ENCODE measurements at regions not wholly inside any gene's neighbourhood (a gene's known extent, or its start where the extent isn't known, plus 50 kb on each side); places are given as distances from the start of the nearest gene placed in this dataset.

DNA sequence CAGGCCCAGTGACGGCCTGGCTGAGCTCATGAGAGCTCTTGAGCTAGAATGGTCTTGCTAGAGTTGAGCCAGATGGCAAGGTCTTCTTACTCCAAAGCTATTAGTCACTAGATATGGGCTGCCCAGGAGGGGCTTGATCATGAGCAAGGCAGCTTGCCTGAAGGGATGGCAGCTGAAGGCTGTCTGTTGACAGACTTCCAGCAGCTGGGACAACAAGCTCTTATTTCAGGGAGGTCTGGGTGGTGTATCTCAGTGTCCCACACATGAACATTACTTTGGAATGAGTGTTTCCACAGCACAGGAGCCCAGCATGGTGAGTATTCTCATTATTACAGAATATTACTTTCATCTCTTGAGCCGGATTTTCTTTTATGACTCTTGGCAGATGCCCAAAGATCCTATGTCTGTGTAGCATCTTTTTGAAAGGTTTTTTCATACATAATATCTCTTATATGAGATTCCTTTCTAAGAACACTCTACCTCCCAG is 414.1 kb downstream of the ARHGEF28 start:
- Mint-ChIP-seq H3K27me3 (peaks cover 4% of the 10 kb centered on the region), H3K36me3 (no peaks in the 10 kb centered on the region), H3K4me3 (no peak overlapping the region), H3K9me3 (ENCODE audit: low read depth) (no peaks in the 10 kb centered on the region), H3K4me1 (peaks cover 3% of the 10 kb centered on the region), H3K27ac (no peak overlapping the region)
- CTCF ChIA-PET: no interaction called here
- ATAC-seq (no peak), DNase-seq (no peak)

DNA sequence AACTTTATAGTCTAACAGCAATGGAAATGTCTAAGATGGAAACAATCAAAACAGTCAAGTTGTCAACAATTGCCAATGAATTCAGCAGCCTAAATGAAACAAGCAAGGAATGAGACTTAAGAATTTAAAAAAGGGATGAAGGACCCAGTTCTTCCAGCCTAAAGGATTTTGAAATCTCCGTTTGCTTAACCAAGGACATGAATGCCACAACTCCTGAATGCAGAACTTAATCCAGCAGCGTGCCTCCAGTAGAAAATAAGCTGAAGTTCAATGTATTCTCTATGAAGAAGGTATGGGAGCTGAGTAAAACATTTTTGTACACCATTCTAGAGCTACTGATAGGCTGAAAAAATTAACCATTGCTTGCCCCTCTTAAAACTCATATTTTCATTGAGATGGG is 411.3 kb downstream of the ARHGEF28 start:
- DNase-seq (no peak), ATAC-seq (no peak)
- Mint-ChIP-seq H3K27ac (no peak overlapping the region), H3K36me3 (no peaks in the 10 kb centered on the region), H3K4me3 (no peak overlapping the region), H3K27me3 (peaks cover 10% of the 10 kb centered on the region), H3K4me1 (peaks cover 3% of the 10 kb centered on the region), H3K9me3 (ENCODE audit: low read depth) (no peaks in the 10 kb centered on the region)
- CTCF ChIA-PET: no interaction called here

DNA sequence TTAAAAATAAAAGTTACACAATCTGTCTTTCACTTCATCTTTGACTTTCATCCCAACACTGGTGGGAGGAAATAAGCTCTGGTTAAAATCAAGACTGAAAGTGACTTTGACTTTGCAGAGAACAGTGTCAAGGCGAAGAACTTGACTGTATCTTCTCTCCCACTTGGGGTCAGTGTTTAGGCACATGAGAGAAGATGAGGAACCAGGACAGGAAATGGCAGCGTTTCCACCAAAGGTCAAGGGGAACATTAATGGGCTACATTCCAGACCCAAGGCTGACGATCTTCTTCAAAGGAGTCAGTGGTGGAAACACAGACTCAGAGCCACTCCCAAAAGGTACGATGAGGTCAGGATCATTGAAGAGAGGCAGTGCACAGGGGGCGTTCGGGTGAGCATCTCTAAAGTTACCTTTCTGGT is 409.5 kb downstream of the ARHGEF28 start:
- Mint-ChIP-seq H3K27me3 (peaks cover 8% of the 10 kb centered on the region), H3K36me3 (no peaks in the 10 kb centered on the region), H3K27ac (no peak overlapping the region), H3K9me3 (ENCODE audit: low read depth) (no peaks in the 10 kb centered on the region), H3K4me3 (no peak overlapping the region), H3K4me1 (peaks cover 3% of the 10 kb centered on the region)
- ATAC-seq (no peak), DNase-seq (no peak)
- CTCF ChIA-PET: interaction anchor here (1.0 kb wide), 1 partner anchor 16 kb away, joined by 3 read pairs; no protein-coding TSS in a partner anchor

DNA sequence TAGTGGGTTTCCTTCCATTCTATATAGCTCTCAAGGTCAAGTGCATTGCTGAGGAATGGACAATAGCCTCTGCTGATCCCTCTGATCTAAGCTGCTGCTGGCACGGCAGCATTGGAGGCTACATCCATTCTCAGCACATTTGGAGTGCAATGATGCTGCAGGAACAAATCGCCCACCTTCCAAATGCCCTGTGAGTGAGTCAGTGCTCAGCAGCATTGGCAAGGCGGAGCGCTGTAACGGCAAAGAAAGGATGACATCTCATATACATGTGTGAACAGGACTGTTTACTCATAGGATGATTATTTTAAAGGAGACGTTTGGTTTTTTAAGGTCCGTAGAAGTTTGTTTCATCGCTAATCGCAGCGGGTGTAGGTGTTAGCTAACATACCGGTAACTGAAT is 408.7 kb downstream of the ARHGEF28 start:
- Mint-ChIP-seq H3K4me1 (peaks cover 3% of the 10 kb centered on the region), H3K9me3 (ENCODE audit: low read depth) (no peaks in the 10 kb centered on the region), H3K4me3 (no peak overlapping the region), H3K27me3 (peaks cover 14% of the 10 kb centered on the region), H3K36me3 (no peaks in the 10 kb centered on the region), H3K27ac (no peak overlapping the region)
- ATAC-seq (no peak), DNase-seq (no peak)
- CTCF ChIA-PET: interaction anchor here (1.0 kb wide), 1 partner anchor 17 kb away, joined by 3 read pairs; no protein-coding TSS in a partner anchor

DNA sequence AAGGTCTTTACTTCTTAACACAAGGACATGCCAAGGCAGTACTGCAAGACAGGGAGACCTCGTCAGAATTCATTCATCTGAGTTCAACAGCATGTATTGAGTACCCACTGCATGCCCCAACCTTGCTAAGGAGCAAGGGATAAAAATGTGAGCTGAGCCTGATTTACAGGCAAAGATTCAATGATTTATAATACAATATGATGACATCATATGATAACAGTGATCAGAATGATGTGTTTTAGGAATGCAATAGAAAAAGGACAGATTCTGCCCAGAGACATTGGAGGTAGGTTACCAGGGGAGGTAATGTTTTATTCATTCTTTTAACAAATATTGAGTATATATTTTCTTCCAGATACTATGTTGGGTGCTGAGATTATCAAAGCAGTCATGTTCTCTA is 406.6 kb downstream of the ARHGEF28 start:
- no peak for DNase-seq
- Mint-ChIP-seq H3K4me3 (no peak overlapping the region), H3K4me1 (peaks cover 3% of the 10 kb centered on the region), H3K27me3 (peaks cover 16% of the 10 kb centered on the region), H3K27ac (no peak overlapping the region), H3K9me3 (ENCODE audit: low read depth) (no peaks in the 10 kb centered on the region), H3K36me3 (no peaks in the 10 kb centered on the region)
- ATAC-seq: no peak
- CTCF ChIA-PET: no interaction called here

DNA sequence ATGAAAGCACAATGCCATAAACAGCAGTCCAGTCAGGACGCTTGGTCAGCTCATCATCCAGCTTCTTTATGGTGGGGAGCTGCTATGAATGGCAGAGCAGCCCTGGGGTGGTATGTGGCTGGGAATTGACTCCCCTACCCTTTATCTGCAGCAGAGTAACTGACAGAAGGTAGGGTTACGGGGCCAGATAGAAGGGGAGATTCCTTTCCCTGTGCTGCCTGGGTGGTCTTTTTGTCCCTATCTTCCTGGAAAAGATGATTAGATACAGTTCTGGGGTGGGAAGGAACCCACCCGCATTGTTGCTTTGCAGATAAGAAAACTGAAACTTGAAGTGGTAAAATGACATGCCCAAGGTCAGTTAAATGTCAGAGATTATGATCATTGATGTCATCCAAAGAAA is 405.5 kb downstream of the ARHGEF28 start:
- H3K4me1 Mint-ChIP-seq: peaks cover 3% of the 10 kb centered on the region
- H3K27me3 Mint-ChIP-seq: peaks cover 16% of the 10 kb centered on the region
- H3K4me3 Mint-ChIP-seq: no peak overlapping the region

DNA sequence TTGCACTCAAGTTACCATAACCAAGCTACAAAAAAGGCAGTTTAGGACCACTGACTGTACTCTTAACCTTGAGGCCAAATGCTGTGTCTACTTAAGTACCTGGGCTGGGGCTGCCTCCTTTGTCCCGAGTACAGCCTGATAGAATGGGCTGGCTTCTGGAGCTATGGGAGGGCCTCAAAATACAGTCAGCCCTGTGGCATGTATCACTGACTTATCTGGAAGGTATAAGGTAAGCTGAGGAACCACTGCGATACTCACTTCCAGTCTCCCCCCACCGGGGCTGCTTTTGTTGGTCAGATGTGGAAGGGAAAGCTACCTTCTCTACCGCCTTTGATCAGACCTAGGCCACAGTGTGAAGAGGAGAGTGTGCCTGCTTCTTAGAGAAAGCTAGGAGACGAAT is 404.8 kb downstream of the ARHGEF28 start:
- H3K27me3 Mint-ChIP-seq: peaks cover 16% of the 10 kb centered on the region
- no peak overlapping the region for H3K27ac Mint-ChIP-seq
- peaks cover 3% of the 10 kb centered on the region for H3K4me1 Mint-ChIP-seq
- no peaks in the 10 kb centered on the region for H3K9me3 Mint-ChIP-seq (ENCODE audit: low read depth)
- CTCF ChIA-PET: no interaction called here
- DNase-seq: no peak
- no peaks in the 10 kb centered on the region for H3K36me3 Mint-ChIP-seq
- no peak for ATAC-seq
- H3K4me3 Mint-ChIP-seq: no peak overlapping the region

More for the DNA sequence above, 405.5 kb downstream of the ARHGEF28 start:
- Mint-ChIP-seq H3K36me3 (no peaks in the 10 kb centered on the region), H3K9me3 (ENCODE audit: low read depth) (no peaks in the 10 kb centered on the region), H3K27ac (no peak overlapping the region)
- CTCF ChIA-PET: no interaction called here
- DNase-seq (no peak), ATAC-seq (no peak)

DNA sequence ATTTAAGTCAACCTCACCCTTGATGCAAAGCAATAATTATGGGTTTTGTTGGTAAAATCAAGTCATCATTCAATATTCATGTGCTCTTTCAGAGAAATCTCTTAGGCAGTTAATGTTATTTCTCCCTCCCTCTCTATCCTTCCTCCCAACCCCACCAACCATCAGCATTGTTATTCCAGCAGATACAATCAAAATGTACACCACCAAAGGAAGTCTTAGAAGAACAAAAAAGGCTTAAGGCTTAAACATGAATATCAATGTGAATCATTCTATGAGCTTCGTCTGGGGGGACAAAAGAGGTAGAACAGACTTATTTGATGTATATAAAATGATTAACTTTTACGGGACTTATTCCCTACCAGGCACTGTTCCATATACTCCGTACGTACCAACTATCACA is 404.4 kb downstream of the ARHGEF28 start:
- no peaks in the 10 kb centered on the region for H3K36me3 Mint-ChIP-seq
- DNase-seq: no peak
- H3K9me3 Mint-ChIP-seq (ENCODE audit: low read depth): no peaks in the 10 kb centered on the region
- no peak overlapping the region for H3K27ac Mint-ChIP-seq
- no peaks in the 10 kb centered on the region for H3K4me1 Mint-ChIP-seq
- ATAC-seq: no peak
- H3K4me3 Mint-ChIP-seq: no peak overlapping the region
- CTCF ChIA-PET: no interaction called here
- H3K27me3 Mint-ChIP-seq: peaks cover 16% of the 10 kb centered on the region

DNA sequence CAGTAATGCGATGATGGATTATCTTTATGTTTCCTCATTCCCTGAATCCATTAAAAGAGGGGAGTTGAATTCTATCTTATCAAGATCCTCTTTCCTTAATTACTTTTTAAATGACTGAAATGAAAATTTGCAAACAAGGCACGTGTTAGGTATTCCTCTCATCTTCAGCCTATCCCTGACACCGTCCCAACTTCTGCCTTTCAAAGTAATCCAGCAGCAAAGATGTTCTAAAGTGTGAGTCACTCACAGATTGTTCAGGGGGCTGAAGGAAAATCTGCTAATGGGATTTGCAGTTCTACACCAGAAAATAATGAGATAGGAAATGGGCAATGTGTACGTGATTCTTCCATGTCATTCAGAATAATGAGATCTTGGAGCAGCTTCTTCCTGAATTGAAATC is 403.0 kb downstream of the ARHGEF28 start:
- ATAC-seq (no peak), DNase-seq (no peak)
- CTCF ChIA-PET: no interaction called here
- Mint-ChIP-seq H3K27ac (no peak overlapping the region), H3K4me3 (no peak overlapping the region), H3K27me3 (peaks cover 16% of the 10 kb centered on the region), H3K9me3 (ENCODE audit: low read depth) (no peaks in the 10 kb centered on the region), H3K36me3 (no peaks in the 10 kb centered on the region), H3K4me1 (no peaks in the 10 kb centered on the region)

DNA sequence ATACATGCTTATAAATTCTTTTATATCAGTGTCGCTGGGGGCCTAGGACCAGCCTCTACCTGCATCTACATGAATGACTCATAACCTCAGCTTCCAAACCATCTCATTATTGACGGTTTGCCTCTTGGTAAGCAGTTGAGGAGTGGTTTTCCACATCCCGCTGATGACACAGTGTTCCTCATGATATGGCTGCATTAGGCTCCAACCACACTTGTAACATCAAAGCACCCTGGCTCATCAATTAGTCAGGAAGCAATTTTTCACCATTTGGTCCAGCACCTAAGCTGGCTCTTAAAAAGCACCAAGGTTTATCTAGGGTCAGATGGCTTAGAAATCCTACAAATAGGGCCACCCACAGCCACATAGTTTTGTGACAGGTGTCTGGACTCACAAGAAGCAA is 402.4 kb downstream of the ARHGEF28 start:
- no peaks in the 10 kb centered on the region for H3K9me3 Mint-ChIP-seq (ENCODE audit: low read depth)
- peaks cover 20% of the 10 kb centered on the region for H3K27me3 Mint-ChIP-seq
- CTCF ChIA-PET: no interaction called here
- H3K36me3 Mint-ChIP-seq: no peaks in the 10 kb centered on the region
- H3K27ac Mint-ChIP-seq: no peak overlapping the region
- no peaks in the 10 kb centered on the region for H3K4me1 Mint-ChIP-seq
- DNase-seq (no peak), ATAC-seq (no peak)
- no peak overlapping the region for H3K4me3 Mint-ChIP-seq

DNA sequence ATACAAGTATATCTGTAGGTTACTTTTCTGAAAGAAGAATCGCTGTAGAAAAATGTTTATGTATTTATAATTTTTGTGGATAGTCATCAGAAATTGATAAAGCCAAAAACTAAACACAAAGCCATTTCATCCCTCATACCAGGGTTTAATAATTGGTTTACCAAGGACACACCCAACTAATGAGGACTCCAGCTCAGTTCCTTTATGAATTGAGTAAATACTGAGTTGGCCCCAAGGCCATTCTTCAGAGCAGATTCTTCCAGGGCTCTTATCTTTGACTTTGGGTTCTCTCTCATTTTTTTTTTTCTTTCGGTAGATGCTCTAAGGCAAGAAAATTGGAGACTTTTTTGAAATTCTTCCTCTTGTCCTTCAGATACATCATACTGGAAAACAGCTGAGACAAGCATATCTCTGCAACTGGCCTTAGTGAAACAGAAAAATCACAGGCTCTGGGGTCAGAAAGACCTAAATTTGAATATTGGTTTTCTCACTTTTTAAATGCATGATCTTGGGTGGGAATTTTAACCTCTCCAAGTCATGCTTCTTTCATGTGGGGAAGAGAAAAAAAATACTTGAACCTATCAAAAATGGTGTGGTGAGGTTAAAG is 401.8 kb downstream of the ARHGEF28 start:
- DNase-seq: no peak
- ATAC-seq: no peak
- Mint-ChIP-seq H3K36me3 (no peaks in the 10 kb centered on the region), H3K4me3 (no peak overlapping the region), H3K9me3 (ENCODE audit: low read depth) (no peaks in the 10 kb centered on the region), H3K4me1 (no peaks in the 10 kb centered on the region), H3K27me3 (peaks cover 19% of the 10 kb centered on the region), H3K27ac (no peak overlapping the region)
- CTCF ChIA-PET: no interaction called here

DNA sequence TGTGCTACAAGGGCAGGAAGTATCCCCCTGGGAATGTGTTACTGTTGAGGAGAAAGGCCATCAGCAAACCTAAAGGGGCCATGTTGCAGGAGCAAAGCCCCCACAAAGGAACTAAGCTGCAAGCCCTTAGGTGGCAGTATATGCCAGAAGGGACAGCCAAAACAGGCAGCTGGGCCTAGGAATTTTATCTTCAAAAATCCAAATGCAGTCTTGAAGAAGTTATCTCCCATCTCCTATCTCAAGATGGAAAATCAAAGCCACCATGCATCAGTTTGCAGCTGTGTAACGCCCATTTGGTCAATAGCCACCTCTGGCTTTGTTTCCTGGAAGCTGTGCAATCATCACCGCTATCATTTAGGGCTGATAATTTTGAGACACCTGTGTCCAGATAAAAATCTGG is 400.3 kb downstream of the ARHGEF28 start:
- H3K4me1 Mint-ChIP-seq: no peaks in the 10 kb centered on the region
- CTCF ChIA-PET: no interaction called here
- H3K36me3 Mint-ChIP-seq: no peaks in the 10 kb centered on the region
- no peak overlapping the region for H3K27ac Mint-ChIP-seq
- DNase-seq: no peak
- H3K4me3 Mint-ChIP-seq: no peak overlapping the region
- no peak for ATAC-seq
- H3K9me3 Mint-ChIP-seq (ENCODE audit: low read depth): no peaks in the 10 kb centered on the region
- peaks cover 13% of the 10 kb centered on the region for H3K27me3 Mint-ChIP-seq

DNA sequence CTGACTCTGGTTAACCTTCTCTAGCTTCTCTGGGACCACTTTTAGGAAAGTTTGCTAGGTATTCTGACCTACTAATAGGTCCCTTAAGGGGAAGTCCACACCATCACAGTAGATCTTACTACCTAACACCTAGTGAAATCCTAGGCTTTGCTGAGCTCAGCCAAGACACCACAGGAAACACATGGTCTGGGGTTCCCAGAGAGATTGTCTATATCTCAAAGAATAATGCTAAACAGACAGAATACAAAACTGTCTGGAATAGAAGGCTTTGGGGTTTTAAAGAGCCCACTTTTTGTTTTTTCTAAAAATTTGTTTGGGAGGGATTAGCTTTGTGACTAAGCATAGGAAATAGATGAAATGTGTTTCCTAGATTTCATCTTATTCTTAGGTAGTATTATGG is 395.1 kb downstream of the ARHGEF28 start:
- CTCF ChIA-PET: interaction anchor here (0.6 kb wide), 1 partner anchor 482 kb away, joined by 3 read pairs; no protein-coding TSS in a partner anchor
- no peaks in the 10 kb centered on the region for H3K9me3 Mint-ChIP-seq (ENCODE audit: low read depth)
- no peak overlapping the region for H3K27ac Mint-ChIP-seq
- peaks cover 6% of the 10 kb centered on the region for H3K27me3 Mint-ChIP-seq
- no peak overlapping the region for H3K4me3 Mint-ChIP-seq
- no peaks in the 10 kb centered on the region for H3K36me3 Mint-ChIP-seq
- no peak for ATAC-seq
- DNase-seq: no peak
- no peaks in the 10 kb centered on the region for H3K4me1 Mint-ChIP-seq

DNA sequence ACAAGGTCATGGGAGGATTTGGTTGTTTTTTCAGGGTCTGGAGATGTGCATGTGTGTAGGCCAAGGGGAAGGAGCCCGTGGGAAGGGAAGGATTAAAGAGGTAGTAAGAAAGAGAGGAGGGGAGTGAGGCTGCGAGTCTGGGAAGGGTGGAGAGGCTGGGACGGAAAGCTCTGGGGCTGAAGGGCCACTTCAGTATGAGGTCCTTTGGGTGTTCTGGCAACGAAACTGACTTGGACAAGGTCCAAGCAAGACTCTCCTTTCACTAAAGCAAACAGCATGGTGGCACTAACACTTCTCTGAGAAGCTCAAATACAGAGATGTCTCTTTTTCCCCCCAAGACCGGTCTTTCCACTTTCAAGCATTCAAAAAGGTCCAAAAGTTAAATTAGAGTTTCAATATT is 394.5 kb downstream of the ARHGEF28 start:
- Mint-ChIP-seq H3K9me3 (ENCODE audit: low read depth) (no peaks in the 10 kb centered on the region), H3K36me3 (no peaks in the 10 kb centered on the region), H3K4me3 (no peak overlapping the region), H3K27me3 (peaks cover 6% of the 10 kb centered on the region), H3K27ac (no peak overlapping the region), H3K4me1 (no peaks in the 10 kb centered on the region)
- CTCF ChIA-PET: interaction anchor here (0.6 kb wide), 1 partner anchor 483 kb away, joined by 3 read pairs; no protein-coding TSS in a partner anchor
- ATAC-seq: no peak
- DNase-seq: no peak

DNA sequence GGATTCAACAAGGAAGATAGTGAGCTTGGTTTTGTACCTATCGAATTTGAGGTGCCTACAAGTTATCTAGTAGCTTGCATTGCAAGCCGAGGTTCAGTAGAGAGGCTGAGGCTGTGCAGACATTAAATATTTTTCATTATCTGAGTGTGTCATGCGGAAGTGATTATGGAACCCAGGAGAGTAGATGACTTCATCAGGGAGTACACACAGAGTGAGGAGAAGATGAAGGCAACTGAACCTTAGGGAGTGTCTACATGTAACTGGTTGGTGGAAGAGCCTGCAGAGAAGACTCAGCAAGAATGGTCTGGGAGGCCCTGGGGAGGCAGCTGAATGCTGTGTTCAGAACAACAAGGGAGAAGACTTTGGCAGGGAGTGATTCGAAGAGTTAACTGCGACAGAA is 393.9 kb downstream of the ARHGEF28 start:
- Mint-ChIP-seq H3K4me1 (no peaks in the 10 kb centered on the region), H3K27ac (no peak overlapping the region), H3K9me3 (ENCODE audit: low read depth) (no peaks in the 10 kb centered on the region), H3K27me3 (peaks cover 8% of the 10 kb centered on the region), H3K36me3 (no peaks in the 10 kb centered on the region), H3K4me3 (no peak overlapping the region)
- DNase-seq (no peak), ATAC-seq (no peak)
- CTCF ChIA-PET: no interaction called here

Measured in activated CD8-positive, alpha-beta memory T cell treated with anti-CD3 and anti-CD28 coated beads, Interleukin-2, amount 10 ng/mL, durations not matched to agents 7 days and 5 days (primary cell).